Hippocampal formation (tissue), 2 donors: ENCODE measurements at regions not wholly inside any gene's neighbourhood (a gene's known extent, or its start where the extent isn't known, plus 50 kb on each side); places are given as distances from the start of the nearest gene placed in this dataset.

Source experiments
- DNase-seq, 2 donors: peaks; one replicate each; lab custom pipeline; 2025; lab: John Stamatoyannopoulos, UW

GRCh38 chr22:48799227-48799970 is 1028.3 kb downstream of the BRD1 start:
- DNase-seq: no peak

DNA sequence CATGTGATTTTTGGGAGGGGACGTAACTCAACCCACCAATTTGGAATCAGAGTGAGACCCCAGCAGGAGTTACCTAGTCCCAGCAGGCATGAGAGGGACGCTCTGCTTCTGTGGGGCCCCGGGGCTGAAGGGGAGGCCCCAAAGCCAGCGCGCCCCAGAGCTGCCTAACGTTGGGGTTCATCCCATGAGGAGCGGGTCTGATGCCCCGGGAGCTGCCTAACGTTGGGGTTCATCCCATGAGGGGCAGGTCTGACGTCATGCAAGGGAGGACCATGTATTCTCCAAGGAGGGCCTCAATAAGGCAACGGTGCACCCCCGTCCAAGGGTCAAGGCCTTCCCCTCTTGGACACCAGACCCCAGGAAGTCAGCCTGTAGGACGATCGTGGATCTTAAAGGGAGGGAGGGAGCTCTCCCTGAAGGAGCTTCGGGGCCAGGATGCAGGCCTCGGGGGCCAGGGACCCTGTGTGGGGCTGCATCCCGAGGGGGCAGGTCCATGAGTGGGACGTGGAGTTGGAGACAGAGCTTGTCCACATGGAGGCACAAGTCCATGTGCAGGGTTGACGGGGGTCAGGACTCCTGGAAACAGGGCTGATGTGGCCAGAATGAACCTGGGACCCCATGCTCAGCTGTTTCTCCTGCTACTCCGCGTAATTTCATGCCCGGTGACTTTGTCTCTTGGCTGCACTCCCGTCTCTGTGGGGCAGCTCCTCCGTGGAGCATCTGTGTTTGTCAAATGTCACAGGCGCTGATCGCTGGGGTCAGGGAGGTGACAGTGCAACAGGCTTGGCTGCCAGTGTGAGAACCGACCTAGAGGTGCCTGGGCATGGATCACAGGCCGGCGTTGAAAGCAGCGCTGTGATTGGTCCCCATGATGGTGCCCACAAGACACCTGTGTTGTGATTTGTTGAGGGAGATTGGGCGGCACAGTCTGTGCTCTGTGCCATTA is 1029.1 kb downstream of the BRD1 start:
- DNase-seq: no peak

DNA sequence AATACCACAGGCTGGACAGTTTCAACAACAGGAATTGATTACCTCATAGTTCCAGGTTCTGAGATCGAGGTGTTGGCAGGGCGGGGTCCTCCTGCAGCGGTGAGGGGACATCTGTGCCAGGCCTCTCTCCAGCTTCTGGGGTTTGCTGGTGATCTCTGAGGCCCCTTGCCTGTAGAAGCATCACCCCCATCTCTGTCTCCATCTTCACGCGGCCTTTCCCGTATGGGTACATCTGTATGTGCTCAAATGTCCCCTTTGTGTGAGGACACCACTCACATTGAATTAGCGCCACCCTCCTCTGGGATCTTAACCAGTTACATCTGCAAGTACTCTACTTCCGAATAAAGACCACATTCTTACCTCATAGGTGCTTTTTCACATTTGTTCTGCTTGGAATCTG is 1029.9 kb downstream of the BRD1 start:
- DNase-seq: no peak

GRCh38 chr22:48796310-48797015 is 1031.2 kb downstream of the BRD1 start:
- no peak for DNase-seq

DNA sequence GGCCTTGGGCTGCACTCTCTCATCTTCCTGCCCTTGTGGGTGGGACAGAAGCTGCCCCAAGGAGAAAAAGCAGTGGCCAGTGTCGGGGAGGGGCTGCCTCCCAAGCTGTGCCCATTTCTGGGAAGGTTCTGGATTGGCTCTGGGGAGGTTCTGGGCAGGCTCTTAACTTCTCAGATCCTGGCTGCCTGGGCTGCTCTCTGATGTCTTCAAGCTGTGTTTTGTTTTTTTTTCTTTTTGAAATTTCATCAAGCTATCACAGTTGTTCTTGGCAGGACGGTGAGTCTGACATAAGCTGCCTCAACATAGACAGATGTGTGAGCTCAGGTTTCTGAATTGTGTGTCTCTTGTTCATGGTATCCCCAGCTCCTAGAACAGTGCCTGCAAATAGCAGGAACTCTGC is 1032.0 kb downstream of the BRD1 start:
- no peak for DNase-seq

DNA sequence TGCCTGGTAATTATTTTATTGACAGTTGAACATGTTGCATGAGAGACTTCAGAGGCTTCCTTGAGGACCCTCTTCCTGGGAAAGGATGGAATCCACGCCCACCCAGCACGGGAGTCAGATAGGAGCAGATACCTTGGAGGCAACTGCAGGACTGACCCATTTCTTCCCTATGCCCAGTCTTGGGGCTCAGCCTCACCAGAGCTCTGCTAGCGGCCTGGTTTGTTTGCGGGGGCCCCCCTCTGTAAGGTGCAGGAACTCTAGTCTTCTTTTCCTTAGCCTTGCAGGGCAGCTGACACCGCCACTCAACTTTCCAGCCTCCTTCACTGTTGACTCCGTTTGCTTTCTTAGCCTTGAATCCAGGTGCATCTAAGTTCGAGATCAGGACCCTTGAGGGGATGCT is 1032.8 kb downstream of the BRD1 start:
- no peak for DNase-seq

DNA sequence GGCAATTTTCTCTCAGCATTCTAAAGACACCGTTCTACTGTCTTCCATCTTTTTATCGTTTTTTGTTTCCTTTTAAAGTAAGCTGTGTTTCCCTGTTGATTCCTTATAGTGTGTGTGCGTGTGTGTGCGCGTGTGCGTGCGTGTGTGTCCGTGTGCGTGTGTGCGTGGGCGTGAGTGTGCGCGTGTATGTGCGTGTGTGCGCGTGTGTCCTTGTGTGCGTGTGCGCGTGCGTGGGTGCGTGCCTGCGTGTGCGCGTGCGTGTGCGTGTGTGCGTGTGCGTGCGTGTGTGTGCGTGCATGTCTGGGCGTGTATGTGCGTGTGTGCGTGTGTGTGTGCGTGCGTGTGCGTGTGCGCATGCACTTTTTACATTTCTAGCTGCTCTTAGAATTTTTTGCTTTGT is 1033.7 kb downstream of the BRD1 start:
- DNase-seq: no peak

DNA sequence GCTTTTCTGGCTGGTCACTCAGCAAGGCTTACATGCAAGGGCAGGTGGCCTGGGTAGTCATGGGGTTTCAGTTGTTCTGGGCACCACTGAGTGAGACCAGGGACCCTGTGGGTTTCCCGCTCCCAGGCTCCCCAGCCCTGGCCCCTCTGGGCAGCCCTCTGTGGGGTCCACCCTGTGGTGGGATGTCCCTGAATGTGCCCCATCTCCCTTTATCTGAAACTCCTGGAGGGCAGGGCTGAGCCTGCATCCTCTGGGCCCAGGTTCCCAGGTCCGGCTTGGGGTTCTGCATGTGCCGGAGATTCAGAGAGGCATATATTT is 1041.0 kb downstream of the BRD1 start:
- no peak for DNase-seq

DNA sequence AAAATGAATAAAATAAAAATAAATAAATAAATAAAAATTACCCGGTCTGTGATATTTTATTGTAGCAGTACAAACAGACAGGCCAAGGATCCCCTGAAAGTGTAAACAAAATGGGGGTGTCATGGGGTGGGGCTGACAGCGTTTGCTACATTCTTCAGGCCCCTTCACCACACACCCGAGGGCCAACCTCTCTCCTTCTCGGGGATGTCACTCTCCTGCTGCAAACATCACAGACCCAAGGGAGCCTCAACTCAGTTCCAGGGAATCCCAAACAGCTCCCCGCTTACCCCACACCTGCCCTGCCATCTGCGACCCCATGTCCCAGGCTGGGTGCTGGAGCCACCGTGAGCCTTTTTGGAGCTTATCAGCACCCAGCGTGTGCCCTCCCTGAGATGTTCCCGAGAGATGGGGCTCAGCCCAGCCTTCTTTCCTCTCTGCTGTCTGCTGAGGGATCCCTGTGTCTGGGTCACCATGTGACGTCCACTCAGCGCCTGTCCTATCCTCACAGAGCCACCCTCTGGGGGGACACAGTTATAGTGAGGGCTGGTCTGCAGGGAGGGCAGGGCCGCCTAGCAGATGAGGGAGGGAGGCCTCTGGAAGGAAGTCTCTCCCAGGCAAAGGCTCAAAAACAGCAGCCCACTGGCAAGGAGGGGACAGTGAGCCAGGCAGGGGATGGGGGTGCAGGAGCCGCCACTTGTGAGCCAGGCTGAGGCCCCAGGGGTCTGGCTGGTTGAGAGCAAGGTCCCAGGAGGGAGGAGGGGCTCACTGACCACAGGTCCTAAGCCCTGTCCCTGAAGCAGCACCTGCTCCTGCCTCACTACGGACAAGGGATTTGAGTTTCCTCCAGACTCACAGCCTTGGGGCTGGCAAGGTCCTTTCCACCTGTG is 1041.6 kb downstream of the BRD1 start:
- no peak for DNase-seq

DNA sequence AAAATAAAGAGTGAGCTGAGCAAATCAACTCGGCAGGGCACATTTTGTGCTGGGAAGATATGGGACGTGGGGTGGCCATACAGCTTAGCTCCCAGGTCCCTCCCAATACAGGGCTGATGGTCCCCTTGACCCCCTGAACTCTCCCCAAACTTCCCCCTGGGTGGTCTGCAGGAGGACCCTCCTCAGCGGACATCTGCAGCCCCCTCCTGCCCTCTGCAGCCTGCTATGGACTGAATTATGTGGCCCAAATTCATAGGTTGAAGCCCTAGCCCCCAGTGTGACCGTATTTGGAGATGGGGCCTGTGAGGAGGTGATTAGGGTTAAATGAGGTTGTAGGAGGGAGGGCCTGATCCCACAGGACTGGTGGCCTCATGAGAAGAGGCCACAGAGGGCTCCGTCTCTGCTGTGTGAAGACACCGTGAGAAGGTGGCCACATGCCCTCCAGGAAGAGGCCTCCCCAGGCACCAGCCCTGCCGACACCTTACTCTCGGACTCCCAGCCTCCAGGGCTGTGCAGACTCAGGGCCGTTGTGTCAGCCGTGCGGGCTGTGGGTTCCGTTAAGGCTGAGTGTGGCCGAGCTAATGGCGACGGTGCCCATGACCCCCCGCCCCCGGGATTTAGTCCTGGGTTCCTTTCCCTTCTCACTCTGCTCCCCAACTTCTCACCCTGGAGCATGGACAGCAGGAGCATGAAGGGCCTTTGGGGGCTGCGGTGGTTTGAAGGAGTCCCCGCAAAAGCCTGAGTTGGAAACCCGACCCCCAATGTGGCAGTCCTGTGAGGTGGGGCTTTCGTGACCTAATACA is 1042.8 kb downstream of the BRD1 start:
- DNase-seq: no peak

GRCh38 chr22:48783821-48784266 is 1043.8 kb downstream of the BRD1 start:
- DNase-seq: no peak

GRCh38 chr22:48782811-48783511 is 1044.7 kb downstream of the BRD1 start:
- no peak for DNase-seq

DNA sequence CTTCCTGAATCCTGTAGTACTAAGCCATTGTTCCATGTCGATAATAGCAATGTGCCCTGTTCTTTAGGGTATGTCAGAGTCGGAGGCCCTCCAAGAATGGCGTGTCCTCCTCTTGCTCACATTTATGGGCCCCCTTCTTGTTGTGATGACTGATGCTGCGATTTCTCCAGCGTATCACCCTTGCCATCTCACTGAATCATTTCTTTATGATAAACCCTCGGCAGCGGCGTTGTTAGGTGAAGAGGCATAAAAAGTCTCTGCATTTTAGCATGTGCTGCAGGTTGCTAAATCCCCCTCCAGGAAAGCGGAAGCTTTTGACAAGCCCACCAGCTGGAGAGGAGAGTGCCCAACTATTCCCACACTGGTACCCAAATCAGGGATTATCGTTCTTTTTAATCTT is 1045.3 kb downstream of the BRD1 start:
- DNase-seq: no peak

GRCh38 chr22:48781868-48782267 is 1045.8 kb downstream of the BRD1 start:
- DNase-seq: no peak

DNA sequence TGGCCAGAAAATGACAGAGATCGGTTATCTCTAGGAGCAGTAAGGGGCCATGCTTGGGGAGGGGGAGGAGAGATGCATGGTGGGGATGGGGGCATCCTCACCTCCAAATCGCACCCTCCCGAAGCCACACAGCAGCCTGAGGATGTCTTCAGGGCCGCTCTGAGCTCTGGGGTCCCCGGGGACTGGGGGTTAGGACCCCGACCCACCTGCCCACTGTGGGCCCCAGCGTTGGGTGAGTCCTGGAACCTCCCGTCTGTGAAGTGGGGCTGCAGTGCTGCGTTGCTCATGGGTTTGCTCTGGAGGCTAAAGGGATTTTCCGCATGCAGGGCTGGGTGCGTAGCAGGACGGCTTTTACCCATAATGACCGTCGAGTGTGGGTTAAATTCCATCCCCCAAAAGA is 1046.3 kb downstream of the BRD1 start:
- DNase-seq: no peak

GRCh38 chr22:48780597-48781277 is 1046.9 kb downstream of the BRD1 start:
- no peak for DNase-seq

- no peak for DNase-seq
These were observed 1047.7 kb downstream of the BRD1 start for GRCh38 chr22:48779661-48780596.

DNA sequence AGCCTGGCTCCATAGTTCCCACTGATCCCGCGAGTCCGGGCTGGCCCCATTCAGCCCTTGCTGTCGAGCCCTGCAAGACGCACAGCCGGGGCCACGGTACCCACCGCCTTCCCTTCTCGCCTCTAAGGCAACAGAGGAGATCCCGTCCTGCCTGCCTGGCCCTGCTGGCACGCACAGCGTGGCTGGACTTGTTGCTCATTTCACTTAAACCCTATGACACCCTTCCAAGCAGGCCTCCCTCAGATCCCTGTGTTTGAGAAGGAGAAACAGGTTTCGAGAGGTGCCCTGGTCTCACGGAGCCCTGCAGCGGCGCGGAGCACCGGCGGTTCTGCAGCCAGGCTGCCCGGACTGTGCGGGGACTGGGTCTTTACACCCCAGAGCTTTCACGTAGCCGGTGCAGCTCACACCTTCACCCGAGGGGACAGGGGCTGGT is 1048.4 kb downstream of the BRD1 start:
- no peak for DNase-seq
